Endodermal cell (in vitro differentiated cells): ENCODE measurements at regions not wholly inside any gene's neighbourhood (a gene's known extent, or its start where the extent isn't known, plus 50 kb on each side); places are given as distances from the start of the nearest gene placed in this dataset.

ENCODE experiments used
- DNase-seq: peaks from one replicate; pipeline ENCODE4 v3.0.0-alpha.2; 2017
- H3K27ac ChIP-seq: 2 replicates; pipeline ENCODE4 v1.5.1; 2013; ENCODE audit warnings: mild to moderate bottlenecking, low read depth, low read length, moderate library complexity
- H3K27me3 ChIP-seq: 2 replicates; pipeline ENCODE4 v1.6.1; 2013; ENCODE audit warnings: mild to moderate bottlenecking, low read length, moderate library complexity; ENCODE audit not compliant: insufficient read depth, control insufficient read depth, poor library complexity, severe bottlenecking
- H3K36me3 ChIP-seq: 2 replicates; pipeline ENCODE4 v1.7.0; 2013; ENCODE audit warnings: mild to moderate bottlenecking, low read length, moderate library complexity; ENCODE audit not compliant: control insufficient read depth, insufficient read depth
- H3K4me1 ChIP-seq: one replicate; pipeline ENCODE4 v1.7.0; 2013; ENCODE audit warnings: low read length; ENCODE audit not compliant: control insufficient read depth, insufficient read depth
- H3K4me3 ChIP-seq: 2 replicates; pipeline ENCODE4 v1.5.1; 2013; ENCODE audit warnings: mild to moderate bottlenecking, low read length, moderate library complexity
- H3K9ac ChIP-seq: 2 replicates; pipeline ENCODE4 v1.6.1; 2013; ENCODE audit warnings: mild to moderate bottlenecking, low read length, moderate library complexity; ENCODE audit not compliant: poor library complexity, severe bottlenecking; ENCODE audit errors: extremely low read depth
- H3K9me3 ChIP-seq: 2 replicates; pipeline ENCODE4 v1.6.1; 2013; ENCODE audit warnings: mild to moderate bottlenecking, low read length, moderate library complexity; ENCODE audit not compliant: control insufficient read depth
- H3K27ac Mint-ChIP-seq: 2 replicates; pipeline ENCODE4 v1.8.0; 2020; ENCODE audit warnings: mixed read lengths
- H3K27me3 Mint-ChIP-seq: 2 replicates; pipeline ENCODE4 v1.8.0; 2021; ENCODE audit warnings: mild to moderate bottlenecking, mixed read lengths; ENCODE audit not compliant: insufficient read depth
- H3K36me3 Mint-ChIP-seq: 2 replicates; pipeline ENCODE4 v1.8.0; 2020; ENCODE audit warnings: low read depth, mixed read lengths
- H3K4me1 Mint-ChIP-seq: 2 replicates; pipeline ENCODE4 v1.8.0; 2020; ENCODE audit warnings: mixed read lengths
- H3K4me3 Mint-ChIP-seq: 2 replicates; pipeline ENCODE4 v1.8.0; 2020; ENCODE audit warnings: mild to moderate bottlenecking, moderate library complexity, mixed read lengths
- H3K9me3 Mint-ChIP-seq: 2 replicates; pipeline ENCODE4 v1.8.0; 2020; ENCODE audit warnings: mild to moderate bottlenecking, mixed read lengths
- CTCF ChIP-seq: fragments of 200-600 bp; sonication (generic); conservative IDR thresholded peaks from 2 replicates; pipeline ENCODE4 v1.5.0; 2021; ENCODE audit warnings: antibody characterized with exemption, mild to moderate bottlenecking
- WGBS, 2 experiments: methylation state at CpG; one replicate each; pipeline versions ENCODE4 v1.1.5 to v1.1.7; 2013; ENCODE audit warnings: missing lambda C conversion rate in 2 of 2, mixed read lengths in 1 of 2; ENCODE audit not compliant: insufficient coverage in 1 of 2, insufficient read length in 1 of 2; 5-methylcytosine and 5-hydroxymethylcytosine counted together

GRCh38 chr16:63735456-63735855, 1386.4 kb downstream of the CDH11 start:
- TF ChIP-seq CTCF, result no peak
- no peak overlapping the region for H3K27ac Mint-ChIP-seq
- no peak for DNase-seq

GRCh38 chr16:63720848-63721247, 1401.0 kb downstream of the CDH11 start:
- Mint-ChIP-seq H3K36me3 (no peaks in the 10 kb centered on the region), H3K27ac (no peak overlapping the region), H3K27me3 (no peaks in the 10 kb centered on the region), H3K9me3 (peaks cover 2% of the 10 kb centered on the region), H3K4me3 (no peak overlapping the region), H3K4me1 (no peaks in the 10 kb centered on the region)
- H3K4me3 ChIP-seq, result no peak overlapping the region
- no peak for DNase-seq
- no peaks in the 10 kb centered on the region for H3K36me3 ChIP-seq
- WGBS, 2 experiments, result 56% methylated on average over 1 of the region's 1 CpG; no CpG with 5 or more reads in 1 of the 2 experiments
- H3K9me3 ChIP-seq, result no peaks in the 10 kb centered on the region
- H3K4me1 ChIP-seq, result no peaks in the 10 kb centered on the region
- H3K27ac ChIP-seq, result no peak overlapping the region
- H3K27me3 ChIP-seq, result no peaks in the 10 kb centered on the region
- peak; percentile 64 for TF ChIP-seq CTCF
- H3K9ac ChIP-seq, result no peak overlapping the region

More at GRCh38 chr16:63735456-63735855, 1386.4 kb downstream of the CDH11 start:
- Mint-ChIP-seq H3K27me3 (no peaks in the 10 kb centered on the region), H3K36me3 (no peaks in the 10 kb centered on the region), H3K4me3 (no peak overlapping the region), H3K9me3 (no peaks in the 10 kb centered on the region), H3K4me1 (no peaks in the 10 kb centered on the region)
- Histone ChIP-seq H3K9me3 (no peaks in the 10 kb centered on the region), H3K4me1 (no peaks in the 10 kb centered on the region), H3K27ac (no peak overlapping the region), H3K4me3 (no peak overlapping the region), H3K9ac (no peak overlapping the region), H3K27me3 (no peaks in the 10 kb centered on the region), H3K36me3 (no peaks in the 10 kb centered on the region)
- 79 to 80% methylated on average over 1 of the region's 1 CpG for WGBS, 2 experiments

- H3K9me3 Mint-ChIP-seq, result peaks cover 6% of the 10 kb centered on the region
- Histone ChIP-seq H3K27me3 (no peaks in the 10 kb centered on the region), H3K4me3 (no peak overlapping the region), H3K27ac (no peak overlapping the region), H3K4me1 (no peaks in the 10 kb centered on the region), H3K36me3 (no peaks in the 10 kb centered on the region), H3K9ac (no peak overlapping the region), H3K9me3 (no peaks in the 10 kb centered on the region)
- no peak for DNase-seq
- TF ChIP-seq CTCF, result no peak
- no peak overlapping the region for H3K27ac Mint-ChIP-seq
- H3K4me1 Mint-ChIP-seq, result no peaks in the 10 kb centered on the region
- no peak overlapping the region for H3K4me3 Mint-ChIP-seq
- 91 to 94% methylated on average over 10 of the region's 10 CpGs for WGBS, 2 experiments
- H3K36me3 Mint-ChIP-seq, result no peaks in the 10 kb centered on the region
- no peaks in the 10 kb centered on the region for H3K27me3 Mint-ChIP-seq
Observed at GRCh38 chr16:63719926-63720325, 1401.9 kb downstream of the CDH11 start.
